MM.1S (cell line): ENCODE measurements at regions not wholly inside any gene's neighbourhood (a gene's known extent, or its start where the extent isn't known, plus 50 kb on each side); places are given as distances from the start of the nearest gene placed in this dataset.

Experiments
- CTCF ChIP-seq: fragments of 300-600 bp; sonication (generic); IDR thresholded peaks from 2 replicates; pipeline ENCODE4 v1.5.1; 2016; ENCODE audit warnings: antibody characterized with exemption, low read length, mixed read lengths
- EZH2 ChIP-seq: fragments of 300-600 bp; sonication (generic); optimal IDR thresholded peaks from 2 replicates; pipeline ENCODE3; 2017; ENCODE audit warnings: low read depth, mild to moderate bottlenecking, antibody characterized with exemption, low read length, mixed read lengths
- EZH2phosphoT487 ChIP-seq: fragments of 300-600 bp; sonication (generic); IDR thresholded peaks from 2 replicates; pipeline ENCODE4 v1.6.1; 2018; ENCODE audit warnings: antibody characterized with exemption, low read length

- TF ChIP-seq CTCF = no peak
- TF ChIP-seq EZH2 = no peak
- TF ChIP-seq EZH2phosphoT487 = no peak
These were observed 105.5 kb upstream of the SYT4 start for GRCh38 chr18:43382641-43383403.
